ENCODE measurements at regions not wholly inside any gene's neighbourhood (a gene's known extent, or its start where the extent isn't known, plus 50 kb on each side); places are given as distances from the start of the nearest gene placed in this dataset.

GRCh38 chr11:45554230-45554967 lies 111.0 kb downstream of the CHST1 start:
- no peak for DNase-seq

GRCh38 chr11:45553383-45553936 lies 112.0 kb downstream of the CHST1 start:
- no peak for DNase-seq

- no peak for DNase-seq
Observed at GRCh38 chr11:45551191-45551713, 114.2 kb downstream of the CHST1 start.

- no peak for DNase-seq
Observed at GRCh38 chr11:45549257-45549656, 116.2 kb downstream of the CHST1 start.

GRCh38 chr11:45546366-45546765 lies 119.1 kb downstream of the CHST1 start:
- DNase-seq, result no peak

- DNase-seq, result no peak
Observed at GRCh38 chr11:45544826-45545225, 120.6 kb downstream of the CHST1 start.

- DNase-seq, result no peak
Observed at GRCh38 chr11:45543808-45544422, 121.5 kb downstream of the CHST1 start.

- DNase-seq, result no peak
Observed at GRCh38 chr11:45543081-45543480, 122.3 kb downstream of the CHST1 start.

- DNase-seq, result no peak
Observed at GRCh38 chr11:45541693-45542434, 123.6 kb downstream of the CHST1 start.

GRCh38 chr11:45538939-45539338 lies 126.5 kb downstream of the CHST1 start:
- DNase-seq, result no peak

- no peak for DNase-seq
Observed at GRCh38 chr11:45538363-45538762, 127.1 kb downstream of the CHST1 start.

- DNase-seq, result no peak
Observed at GRCh38 chr11:45537614-45538013, 127.8 kb downstream of the CHST1 start.

- no peak for DNase-seq
Observed at GRCh38 chr11:45535033-45535432, 130.4 kb downstream of the CHST1 start.

GRCh38 chr11:45534132-45534531 lies 131.3 kb downstream of the CHST1 start:
- no peak for DNase-seq

GRCh38 chr11:45532546-45532945 lies 132.9 kb downstream of the CHST1 start:
- DNase-seq, result no peak

GRCh38 chr11:45530776-45531175 lies 134.6 kb downstream of the CHST1 start:
- DNase-seq, result no peak

GRCh38 chr11:45530111-45530510 lies 135.3 kb downstream of the CHST1 start:
- no peak for DNase-seq

GRCh38 chr11:45528435-45528834 lies 137.0 kb downstream of the CHST1 start:
- DNase-seq, result no peak

- DNase-seq, result no peak
Observed at GRCh38 chr11:45527898-45528297, 137.5 kb downstream of the CHST1 start.

- DNase-seq, result no peak
Observed at GRCh38 chr11:45525393-45525792, 140.0 kb downstream of the CHST1 start.

GRCh38 chr11:45523760-45524159 lies 141.7 kb downstream of the CHST1 start:
- DNase-seq, result no peak

GRCh38 chr11:45518833-45519535 lies 146.4 kb downstream of the CHST1 start:
- no peak for DNase-seq

All from activated naive CD4-positive, alpha-beta T cell treated with anti-CD3 and anti-CD28 coated beads, Interleukin-2, amount 50 U/mL, for 16 hours (primary cell).